Suppressor macrophage treated with lipopolysaccharide for 4 hours (primary cell): ENCODE measurements at regions not wholly inside any gene's neighbourhood (a gene's known extent, or its start where the extent isn't known, plus 50 kb on each side); places are given as distances from the start of the nearest gene placed in this dataset.
"Not testable (repeated sequence)": the region's sequence is repeated elsewhere in the genome, so short reads cannot be mapped to it uniquely, and the experiment has no call there.

Source experiments
- DNase-seq: peaks from one replicate; pipeline ENCODE4 v3.0.0-alpha.2; 2020

- DNase-seq, result no peak
Measured at GRCh38 chrX:93868289-93868965, 194.4 kb downstream of the FAM133A start.

- DNase-seq, result peak; percentile 17
Measured at GRCh38 chrX:93874554-93874953, 200.5 kb downstream of the FAM133A start.

GRCh38 chrX:93875621-93876282, 201.7 kb downstream of the FAM133A start:
- no peak for DNase-seq

GRCh38 chrX:93921041-93921440, 247.0 kb downstream of the FAM133A start:
- DNase-seq, result not testable (repeated sequence)

GRCh38 chrX:93932471-93933220, 258.6 kb downstream of the FAM133A start:
- no peak for DNase-seq

GRCh38 chrX:93977641-93978040, 303.6 kb downstream of the FAM133A start:
- no peak for DNase-seq

- no peak for DNase-seq
Measured at GRCh38 chrX:93985344-93986307, 311.6 kb downstream of the FAM133A start.
